ENCODE measurements at regions not wholly inside any gene's neighbourhood (a gene's known extent, or its start where the extent isn't known, plus 50 kb on each side); places are given as distances from the start of the nearest gene placed in this dataset.

GRCh38 chr14:71588028-71588427 is 344.2 kb upstream of the RGS6 start:
- Histone ChIP-seq H3K27ac (ENCODE audit: low read depth in 1 of 2, low read length in 2 of 2) (no peak overlapping the region), H3K4me3 (ENCODE audit: low read length) (no peak overlapping the region), H3K27me3 (ENCODE audit: control insufficient read depth in 1 of 2, insufficient read depth in 2 of 2, low read length in 2 of 2) (no peaks in the 10 kb centered on the region), H3K9me3 (ENCODE audit: control insufficient read depth in 1 of 2, insufficient read depth in 1 of 2, low read length in 2 of 2) (no peaks in the 10 kb centered on the region), H3K4me1 (ENCODE audit: insufficient read depth, low read length) (peaks cover 3% of the 10 kb centered on the region), H3K36me3 (ENCODE audit: insufficient read depth, low read length) (no peaks in the 10 kb centered on the region)
- no peak for DNase-seq
- H3K36me3 Mint-ChIP-seq (ENCODE audit: low read depth): peaks cover 5% of the 10 kb centered on the region
- no peaks in the 10 kb centered on the region for H3K27me3 Mint-ChIP-seq
- CTCF ChIA-PET: no interaction called here
- no peak for TF ChIP-seq CTCF (IDR thresholded peaks at IDR 0.05)
- H3K4me1 Mint-ChIP-seq (ENCODE audit: low read depth): peaks cover 41% of the 10 kb centered on the region
- intact Hi-C loops (cut with DNase I, micrococcal nuclease): no loop called here
- H3K9me3 Mint-ChIP-seq: no peaks in the 10 kb centered on the region
- POLR2A ChIA-PET: no interaction called here
- no peak for ATAC-seq (ENCODE audit: poor library complexity)
- H3K4me3 Mint-ChIP-seq: no peak overlapping the region
- H3K27ac Mint-ChIP-seq: no peak overlapping the region

- no peak overlapping the region for H3K4me3 Mint-ChIP-seq
Observed at GRCh38 chr14:71588576-71589215, 343.5 kb upstream of the RGS6 start.

GRCh38 chr14:71589609-71590008 is 342.6 kb upstream of the RGS6 start:
- intact Hi-C loops (cut with DNase I, micrococcal nuclease): no loop called here
- ATAC-seq (ENCODE audit: poor library complexity) (no peak), DNase-seq (no peak)
- Mint-ChIP-seq H3K9me3 (no peaks in the 10 kb centered on the region), H3K4me1 (ENCODE audit: low read depth) (peaks cover 51% of the 10 kb centered on the region), H3K4me3 (no peak overlapping the region), H3K27ac (no peak overlapping the region), H3K36me3 (ENCODE audit: low read depth) (peaks cover 5% of the 10 kb centered on the region), H3K27me3 (no peaks in the 10 kb centered on the region)
- Histone ChIP-seq H3K9me3 (ENCODE audit: control insufficient read depth in 1 of 2, insufficient read depth in 1 of 2, low read length in 2 of 2) (no peaks in the 10 kb centered on the region), H3K27ac (ENCODE audit: low read depth in 1 of 2, low read length in 2 of 2) (no peak overlapping the region), H3K36me3 (ENCODE audit: insufficient read depth, low read length) (no peaks in the 10 kb centered on the region), H3K4me3 (ENCODE audit: low read length) (no peak overlapping the region), H3K4me1 (ENCODE audit: insufficient read depth, low read length) (peaks cover 3% of the 10 kb centered on the region), H3K27me3 (ENCODE audit: control insufficient read depth in 1 of 2, insufficient read depth in 2 of 2, low read length in 2 of 2) (no peaks in the 10 kb centered on the region)
- CTCF ChIA-PET: interaction anchor here (0.7 to 1.4 kb wide), 2 partner anchors 15 to 19 kb away, joined by 3 read pairs; no protein-coding TSS in a partner anchor
- TF ChIP-seq CTCF (IDR thresholded peaks at IDR 0.05): no peak
- POLR2A ChIA-PET: no interaction called here

More at GRCh38 chr14:71588576-71589215, 343.5 kb upstream of the RGS6 start:
- intact Hi-C loops (cut with DNase I, micrococcal nuclease): no loop called here
- no peak overlapping the region for H3K27ac Mint-ChIP-seq
- Histone ChIP-seq H3K27me3 (ENCODE audit: control insufficient read depth in 1 of 2, insufficient read depth in 2 of 2, low read length in 2 of 2) (no peaks in the 10 kb centered on the region), H3K4me3 (ENCODE audit: low read length) (no peak overlapping the region), H3K4me1 (ENCODE audit: insufficient read depth, low read length) (peaks cover 3% of the 10 kb centered on the region), H3K9me3 (ENCODE audit: control insufficient read depth in 1 of 2, insufficient read depth in 1 of 2, low read length in 2 of 2) (no peaks in the 10 kb centered on the region), H3K36me3 (ENCODE audit: insufficient read depth, low read length) (no peaks in the 10 kb centered on the region), H3K27ac (ENCODE audit: low read depth in 1 of 2, low read length in 2 of 2) (no peak overlapping the region)
- POLR2A ChIA-PET: interaction anchor here (0.6 kb wide), 1 partner anchor 16 kb away, joined by 3 read pairs; no protein-coding TSS in a partner anchor
- no peak for ATAC-seq (ENCODE audit: poor library complexity)
- DNase-seq: no peak
- H3K27me3 Mint-ChIP-seq: no peaks in the 10 kb centered on the region
- no peaks in the 10 kb centered on the region for H3K9me3 Mint-ChIP-seq
- peaks cover 5% of the 10 kb centered on the region for H3K36me3 Mint-ChIP-seq (ENCODE audit: low read depth)
- peaks cover 45% of the 10 kb centered on the region for H3K4me1 Mint-ChIP-seq (ENCODE audit: low read depth)
- no peak for TF ChIP-seq CTCF (IDR thresholded peaks at IDR 0.05)
- CTCF ChIA-PET: interaction anchor here (0.7 kb wide), 1 partner anchor 20 kb away, joined by 3 read pairs; no protein-coding TSS in a partner anchor
